ENCODE measurements at regions not wholly inside any gene's neighbourhood (a gene's known extent, or its start where the extent isn't known, plus 50 kb on each side); places are given as distances from the start of the nearest gene placed in this dataset.

DNA sequence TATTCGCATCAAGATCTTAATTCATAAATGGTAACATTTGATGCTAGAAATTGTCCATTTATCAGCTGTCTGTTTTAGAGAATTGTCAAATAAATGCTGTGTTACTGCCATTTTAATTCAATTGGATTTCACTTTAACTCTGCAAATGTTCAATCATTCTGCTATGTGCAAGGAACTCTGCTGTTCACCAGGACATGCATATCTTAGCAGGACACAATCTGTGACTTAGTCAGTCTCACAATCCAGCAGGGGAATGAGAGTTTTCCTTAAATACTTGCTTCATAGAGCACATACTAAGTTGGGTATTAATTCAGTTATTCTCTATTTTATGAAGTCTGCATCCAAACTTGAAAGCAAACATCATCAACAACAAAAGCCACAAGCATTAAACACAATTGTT lies 488.7 kb upstream of the MEF2C start:
- TF ChIP-seq ESRRG (CRISPR knock-in tag; IDR thresholded peaks at IDR 0.05): no peak
- TF ChIP-seq PPARA (CRISPR knock-in tag; IDR thresholded peaks at IDR 0.05; ENCODE audit: borderline replicate concordance): no peak
- no peak for TF ChIP-seq ZNF565 (CRISPR knock-in tag; conservative IDR thresholded peaks at IDR 0.05; ENCODE audit: low read depth)
- no peak for TF ChIP-seq ISL1 (CRISPR knock-in tag; IDR thresholded peaks at IDR 0.05)
- ATAC-seq: no peak

DNA sequence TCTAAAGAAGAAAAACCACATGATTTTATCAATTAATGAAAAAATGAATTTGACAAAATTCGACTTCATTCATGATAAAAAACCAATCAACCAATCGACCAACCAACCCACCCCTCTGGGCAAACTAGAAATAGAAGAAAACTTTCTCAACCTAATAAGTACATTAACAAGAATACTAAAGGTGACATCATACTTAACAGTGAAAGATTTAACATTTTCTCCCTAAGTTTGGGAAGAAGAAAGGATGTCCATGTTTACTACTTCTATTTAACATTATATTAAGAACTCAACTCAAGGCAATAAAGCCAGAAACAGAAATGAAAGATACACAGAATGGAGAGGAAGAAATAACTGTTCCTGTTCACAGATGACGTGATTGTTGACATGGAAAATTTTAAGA lies 476.1 kb upstream of the MEF2C start:
- no peak for TF ChIP-seq RARB (CRISPR knock-in tag; IDR thresholded peaks at IDR 0.05)
- no peak for ATAC-seq

DNA sequence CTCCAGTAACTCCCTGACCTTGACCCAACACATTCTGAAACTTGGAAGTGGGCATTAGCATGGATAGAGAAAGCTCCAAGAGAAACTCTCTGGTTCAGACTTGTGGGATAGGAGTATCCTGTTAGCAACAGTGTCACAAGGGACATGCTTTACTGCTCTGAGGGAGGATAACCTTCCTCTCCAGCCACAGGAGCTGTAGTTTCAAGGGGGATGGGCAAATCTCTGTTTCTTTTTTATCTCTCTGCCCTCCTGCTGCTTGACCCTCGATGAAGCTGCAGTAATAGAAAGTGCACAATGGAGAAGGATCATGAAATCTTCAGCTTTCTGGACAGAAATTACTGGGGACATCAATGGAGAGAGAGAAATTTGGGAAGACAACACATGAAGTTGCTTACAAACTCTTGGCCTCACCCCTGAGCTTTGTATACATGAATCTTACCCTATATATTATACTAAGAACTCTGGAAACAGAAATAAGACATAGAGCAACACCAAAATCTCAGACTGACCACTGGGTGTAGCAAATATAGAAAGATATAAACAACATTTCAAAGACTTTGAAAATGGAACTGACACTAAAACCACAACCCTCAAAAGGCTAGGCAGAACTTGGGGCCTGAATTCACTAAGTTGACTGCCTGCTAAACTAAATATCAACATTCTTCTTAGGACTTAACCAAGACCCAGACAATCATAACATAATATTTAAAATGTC lies 471.0 kb upstream of the MEF2C start:
- ATAC-seq: no peak

DNA sequence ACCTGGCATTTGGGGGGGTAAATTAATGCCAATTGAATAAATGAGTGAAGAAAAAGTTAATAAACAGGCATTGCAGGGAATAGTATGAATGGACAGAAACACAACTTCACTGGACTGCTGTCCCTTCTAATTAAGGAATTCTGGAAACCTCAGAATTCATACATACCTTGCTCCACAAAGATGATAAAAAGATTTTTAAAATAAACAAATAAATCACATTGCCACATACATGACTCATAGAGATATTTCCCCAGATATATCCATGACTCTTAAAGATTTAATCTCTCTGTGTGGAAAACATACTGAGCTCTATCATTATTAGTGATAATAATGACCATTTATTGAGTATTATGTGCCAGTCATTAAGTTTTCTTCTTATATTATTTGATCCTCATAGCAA lies 469.0 kb upstream of the MEF2C start:
- TF ChIP-seq TOX (CRISPR knock-in tag; IDR thresholded peaks at IDR 0.05; ENCODE audit: borderline replicate concordance) (no peak), ESRRG (CRISPR knock-in tag; IDR thresholded peaks at IDR 0.05) (no peak), GLIS3 (CRISPR knock-in tag; IDR thresholded peaks at IDR 0.05) (no peak), ARNTL (CRISPR knock-in tag; IDR thresholded peaks at IDR 0.05; ENCODE audit: borderline replicate concordance, low read depth) (no peak), ZNF70 (CRISPR knock-in tag; IDR thresholded peaks at IDR 0.05) (no peak), CSDC2 (CRISPR knock-in tag; IDR thresholded peaks at IDR 0.05) (no peak), SNAI2 (CRISPR knock-in tag; IDR thresholded peaks at IDR 0.05) (no peak), TCF4 (CRISPR knock-in tag; IDR thresholded peaks at IDR 0.05; ENCODE audit: borderline replicate concordance) (no peak), ISL1 (CRISPR knock-in tag; IDR thresholded peaks at IDR 0.05) (no peak), BACH2 (CRISPR knock-in tag; IDR thresholded peaks at IDR 0.05; ENCODE audit: borderline replicate concordance) (no peak), POU6F1 (CRISPR knock-in tag; IDR thresholded peaks at IDR 0.05; ENCODE audit: borderline replicate concordance, low read depth) (no peak), RARB (CRISPR knock-in tag; IDR thresholded peaks at IDR 0.05) (no peak), TSHZ2 (CRISPR knock-in tag; IDR thresholded peaks at IDR 0.05) (no peak), OSR1 (CRISPR knock-in tag; IDR thresholded peaks at IDR 0.05) (no peak), ZFP30 (CRISPR knock-in tag; IDR thresholded peaks at IDR 0.05) (no peak), PPARA (CRISPR knock-in tag; IDR thresholded peaks at IDR 0.05; ENCODE audit: borderline replicate concordance) (no peak)
- TF ChIP-seq, protein P1, sequence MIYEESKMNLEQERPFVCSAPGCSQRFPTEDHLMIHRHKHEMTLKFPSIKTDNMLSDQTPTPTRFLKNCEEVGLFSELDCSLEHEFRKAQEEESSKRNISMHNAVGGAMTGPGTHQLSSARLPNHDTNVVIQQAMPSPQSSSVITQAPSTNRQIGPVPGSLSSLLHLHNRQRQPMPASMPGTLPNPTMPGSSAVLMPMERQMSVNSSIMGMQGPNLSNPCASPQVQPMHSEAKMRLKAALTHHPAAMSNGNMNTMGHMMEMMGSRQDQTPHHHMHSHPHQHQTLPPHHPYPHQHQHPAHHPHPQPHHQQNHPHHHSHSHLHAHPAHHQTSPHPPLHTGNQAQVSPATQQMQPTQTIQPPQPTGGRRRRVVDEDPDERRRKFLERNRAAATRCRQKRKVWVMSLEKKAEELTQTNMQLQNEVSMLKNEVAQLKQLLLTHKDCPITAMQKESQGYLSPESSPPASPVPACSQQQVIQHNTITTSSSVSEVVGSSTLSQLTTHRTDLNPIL (CRISPR knock-in tag; IDR thresholded peaks at IDR 0.05; ENCODE audit: low read depth): no peak
- TF ChIP-seq, protein P2, sequence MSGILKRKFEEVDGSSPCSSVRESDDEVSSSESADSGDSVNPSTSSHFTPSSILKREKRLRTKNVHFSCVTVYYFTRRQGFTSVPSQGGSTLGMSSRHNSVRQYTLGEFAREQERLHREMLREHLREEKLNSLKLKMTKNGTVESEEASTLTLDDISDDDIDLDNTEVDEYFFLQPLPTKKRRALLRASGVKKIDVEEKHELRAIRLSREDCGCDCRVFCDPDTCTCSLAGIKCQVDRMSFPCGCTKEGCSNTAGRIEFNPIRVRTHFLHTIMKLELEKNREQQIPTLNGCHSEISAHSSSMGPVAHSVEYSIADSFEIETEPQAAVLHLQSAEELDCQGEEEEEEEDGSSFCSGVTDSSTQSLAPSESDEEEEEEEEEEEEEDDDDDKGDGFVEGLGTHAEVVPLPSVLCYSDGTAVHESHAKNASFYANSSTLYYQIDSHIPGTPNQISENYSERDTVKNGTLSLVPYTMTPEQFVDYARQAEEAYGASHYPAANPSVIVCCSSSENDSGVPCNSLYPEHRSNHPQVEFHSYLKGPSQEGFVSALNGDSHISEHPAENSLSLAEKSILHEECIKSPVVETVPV (CRISPR knock-in tag; IDR thresholded peaks at IDR 0.05): no peak
- no peak for ATAC-seq

More for the DNA sequence above, 471.0 kb upstream of the MEF2C start:
- TF ChIP-seq RARB (CRISPR knock-in tag; IDR thresholded peaks at IDR 0.05): no peak
- TF ChIP-seq, protein P3, sequence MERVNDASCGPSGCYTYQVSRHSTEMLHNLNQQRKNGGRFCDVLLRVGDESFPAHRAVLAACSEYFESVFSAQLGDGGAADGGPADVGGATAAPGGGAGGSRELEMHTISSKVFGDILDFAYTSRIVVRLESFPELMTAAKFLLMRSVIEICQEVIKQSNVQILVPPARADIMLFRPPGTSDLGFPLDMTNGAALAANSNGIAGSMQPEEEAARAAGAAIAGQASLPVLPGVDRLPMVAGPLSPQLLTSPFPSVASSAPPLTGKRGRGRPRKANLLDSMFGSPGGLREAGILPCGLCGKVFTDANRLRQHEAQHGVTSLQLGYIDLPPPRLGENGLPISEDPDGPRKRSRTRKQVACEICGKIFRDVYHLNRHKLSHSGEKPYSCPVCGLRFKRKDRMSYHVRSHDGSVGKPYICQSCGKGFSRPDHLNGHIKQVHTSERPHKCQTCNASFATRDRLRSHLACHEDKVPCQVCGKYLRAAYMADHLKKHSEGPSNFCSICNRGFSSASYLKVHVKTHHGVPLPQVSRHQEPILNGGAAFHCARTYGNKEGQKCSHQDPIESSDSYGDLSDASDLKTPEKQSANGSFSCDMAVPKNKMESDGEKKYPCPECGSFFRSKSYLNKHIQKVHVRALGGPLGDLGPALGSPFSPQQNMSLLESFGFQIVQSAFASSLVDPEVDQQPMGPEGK (CRISPR knock-in tag; IDR thresholded peaks at IDR 0.05; ENCODE audit: borderline replicate concordance): no peak
